ENCODE measurements at regions not wholly inside any gene's neighbourhood (a gene's known extent, or its start where the extent isn't known, plus 50 kb on each side); places are given as distances from the start of the nearest gene placed in this dataset.
"Not testable (repeated sequence)": the region's sequence is repeated elsewhere in the genome, so short reads cannot be mapped to it uniquely, and the experiment has no call there.

- TF ChIP-seq, protein P1, sequence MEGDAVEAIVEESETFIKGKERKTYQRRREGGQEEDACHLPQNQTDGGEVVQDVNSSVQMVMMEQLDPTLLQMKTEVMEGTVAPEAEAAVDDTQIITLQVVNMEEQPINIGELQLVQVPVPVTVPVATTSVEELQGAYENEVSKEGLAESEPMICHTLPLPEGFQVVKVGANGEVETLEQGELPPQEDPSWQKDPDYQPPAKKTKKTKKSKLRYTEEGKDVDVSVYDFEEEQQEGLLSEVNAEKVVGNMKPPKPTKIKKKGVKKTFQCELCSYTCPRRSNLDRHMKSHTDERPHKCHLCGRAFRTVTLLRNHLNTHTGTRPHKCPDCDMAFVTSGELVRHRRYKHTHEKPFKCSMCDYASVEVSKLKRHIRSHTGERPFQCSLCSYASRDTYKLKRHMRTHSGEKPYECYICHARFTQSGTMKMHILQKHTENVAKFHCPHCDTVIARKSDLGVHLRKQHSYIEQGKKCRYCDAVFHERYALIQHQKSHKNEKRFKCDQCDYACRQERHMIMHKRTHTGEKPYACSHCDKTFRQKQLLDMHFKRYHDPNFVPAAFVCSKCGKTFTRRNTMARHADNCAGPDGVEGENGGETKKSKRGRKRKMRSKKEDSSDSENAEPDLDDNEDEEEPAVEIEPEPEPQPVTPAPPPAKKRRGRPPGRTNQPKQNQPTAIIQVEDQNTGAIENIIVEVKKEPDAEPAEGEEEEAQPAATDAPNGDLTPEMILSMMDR (conservative IDR thresholded peaks at IDR 0.05 in 1 of 2, IDR thresholded peaks at IDR 0.05 in 1 of 2; ENCODE audit: low read depth in 1 of 2, low read length in 2 of 2) = not testable (repeated sequence)
- TF ChIP-seq EZH2 (IDR thresholded peaks at IDR 0.05; ENCODE audit: low read length, missing control alignments) = not testable (repeated sequence)
Measured at GRCh38 chr17:20687584-20687983, 108.1 kb downstream of the CDRT15L2 start.
